PC-9 (cell line): ENCODE measurements at regions not wholly inside any gene's neighbourhood (a gene's known extent, or its start where the extent isn't known, plus 50 kb on each side); places are given as distances from the start of the nearest gene placed in this dataset.

Source experiments
- BruUV-seq: library from RNA; stranded (reverse); fragments of 400-500 nt; replicated peaks from 2 replicates; lab custom pipeline; 2021; lab: Mats Ljungman, UMichigan
- CTCF ChIA-PET: fragments of 300-600 bp; sonication (Branson Sonifier 250); formaldehyde crosslinking; loops from one replicate; lab custom pipeline; 2022; ENCODE audit warnings: antibody characterized with exemption; lab: Charles Lee
- POLR2A ChIA-PET: fragments of 300-600 bp; sonication (Branson Sonifier 250); formaldehyde crosslinking; loops from one replicate; lab custom pipeline; 2022; ENCODE audit warnings: antibody characterized with exemption; ENCODE audit not compliant: unreplicated experiment; lab: Charles Lee
- DNase-seq, 2 experiments: peaks; one replicate each; pipeline versions ENCODE4 v3.0.0 to v3.0.0-alpha.2; 2015 to 2022; ENCODE audit warnings: mixed read lengths in 1 of 2
- H2AFZ ChIP-seq: fragments of 200-600 bp; sonication (generic); 2 replicates; pipeline ENCODE4 v1.8.1; 2017; ENCODE audit warnings: antibody characterized with exemption
- H3F3A ChIP-seq: fragments of 200-600 bp; sonication (generic); 2 replicates; pipeline ENCODE4 v1.8.1; 2017; ENCODE audit warnings: antibody characterized with exemption, mild to moderate bottlenecking, low read depth; ENCODE audit not compliant: insufficient read depth
- H3K27ac ChIP-seq: fragments of 200-600 bp; sonication (generic); 2 replicates; pipeline ENCODE4 v1.6.1; 2016; ENCODE audit warnings: mixed run types
- H3K27me3 ChIP-seq: fragments of 200-600 bp; sonication (generic); 2 replicates; pipeline ENCODE4 v1.6.1; 2016; ENCODE audit warnings: low read depth, mixed run types; ENCODE audit not compliant: insufficient read depth
- H3K36me3 ChIP-seq: fragments of 200-600 bp; sonication (generic); 2 replicates; pipeline ENCODE4 v1.6.1; 2016; ENCODE audit warnings: low read depth, mixed run types
- H3K4me1 ChIP-seq: fragments of 200-600 bp; sonication (generic); replicated peaks from 2 replicates; pipeline ENCODE4 v1.6.1; 2016; ENCODE audit warnings: mixed run types; ENCODE audit not compliant: insufficient read depth
- H3K4me2 ChIP-seq: fragments of 200-600 bp; sonication (generic); 2 replicates; pipeline ENCODE4 v1.6.1; 2017; ENCODE audit warnings: mixed run types
- H3K4me3 ChIP-seq: fragments of 200-600 bp; sonication (generic); 2 replicates; pipeline ENCODE4 v1.6.1; 2016; ENCODE audit warnings: mixed run types
- H3K79me2 ChIP-seq: fragments of 200-600 bp; sonication (generic); 2 replicates; pipeline ENCODE4 v1.6.1; 2017; ENCODE audit warnings: low read depth, mixed run types
- H3K9me2 ChIP-seq: fragments of 200-600 bp; sonication (generic); 2 replicates; pipeline ENCODE4 v1.8.1; 2017; ENCODE audit warnings: mild to moderate bottlenecking; ENCODE audit not compliant: insufficient read depth
- H3K9me3 ChIP-seq: fragments of 200-600 bp; sonication (generic); 2 replicates; pipeline ENCODE4 v1.8.1; 2016; ENCODE audit warnings: low read depth; ENCODE audit not compliant: insufficient read depth
- H4K20me1 ChIP-seq: fragments of 200-600 bp; sonication (generic); 2 replicates; pipeline ENCODE4 v1.8.1; 2017; ENCODE audit not compliant: insufficient read depth
- CTCF ChIP-seq: fragments of 200-600 bp; sonication (generic); conservative IDR thresholded peaks from 2 replicates; pipeline ENCODE4 v1.6.1; 2017; ENCODE audit warnings: mixed run types, antibody characterized with exemption, mild to moderate bottlenecking, moderate library complexity
- EZH2 ChIP-seq: fragments of 200-600 bp; sonication (generic); IDR thresholded peaks from 2 replicates; pipeline ENCODE4 v1.8.0; 2017; ENCODE audit warnings: antibody characterized with exemption, low read depth
- intact Hi-C: fragments of 100-400 bp; cut with micrococcal nuclease; formaldehyde crosslinking; loops from one replicate; pipeline ENCODE4 v1.10.0; 2022; ENCODE audit not compliant: unreplicated experiment

- Histone ChIP-seq H3K27ac (no peak overlapping the region), H3K4me3 (no peak overlapping the region), H4K20me1 (0 out of 2 replicates have a peak, but pooled peaks cover 3% of the 10 kb centered on the region), H3K79me2 (no peaks in the 10 kb centered on the region), H3K4me1 (no peaks in the 10 kb centered on the region), H3F3A (no peaks in the 10 kb centered on the region), H3K27me3 (no peaks in the 10 kb centered on the region; the same call in 1 of the 2 replicates), H3K36me3 (no peaks in the 10 kb centered on the region), H2AFZ (no peak overlapping the region), H3K9me2 (no peaks in the 10 kb centered on the region; the same call in 1 of the 2 replicates), H3K9me3 (no peaks in the 10 kb centered on the region), H3K4me2 (no peak overlapping the region)
- BruUV-seq: no TSS peak
- intact Hi-C loops: no loop called here
- CTCF ChIA-PET: no interaction called here
- DNase-seq: no peak
- POLR2A ChIA-PET: no interaction called here
- TF ChIP-seq CTCF (no peak), EZH2 (no peak)
Observed at GRCh38 chr2:66113988-66114625, 320.8 kb upstream of the MEIS1 start.

DNA sequence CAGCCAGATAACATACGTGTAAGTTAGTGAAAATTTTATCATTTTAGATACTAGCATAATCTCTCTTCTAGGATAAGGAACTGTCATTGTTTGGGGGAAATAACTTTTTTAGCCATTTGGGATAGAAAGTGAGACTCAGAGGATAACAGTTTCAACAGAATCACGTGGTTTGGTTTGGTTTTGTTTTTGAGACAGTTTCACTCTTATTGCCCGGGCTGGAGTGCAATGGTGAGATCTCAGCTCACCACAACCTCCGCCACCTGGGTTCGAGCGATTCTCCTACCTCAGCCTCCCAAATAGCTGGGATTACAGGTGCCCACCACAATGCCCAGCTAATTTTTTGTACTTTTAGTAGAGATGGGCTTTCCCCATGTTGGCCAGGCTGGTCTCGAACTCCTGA is 323.2 kb upstream of the MEIS1 start:
- no peaks in the 10 kb centered on the region for H3K36me3 ChIP-seq
- H3K79me2 ChIP-seq: no peaks in the 10 kb centered on the region
- no peaks in the 10 kb centered on the region; the same call in 1 of the 2 replicates for H4K20me1 ChIP-seq
- H3K27ac ChIP-seq: no peak overlapping the region
- no peaks in the 10 kb centered on the region for H3F3A ChIP-seq
- DNase-seq: no peak
- CTCF ChIA-PET: no interaction called here
- BruUV-seq: no TSS peak
- POLR2A ChIA-PET: no interaction called here
- H3K9me3 ChIP-seq: no peaks in the 10 kb centered on the region
- no peaks in the 10 kb centered on the region for H3K4me1 ChIP-seq
- H2AFZ ChIP-seq: no peak overlapping the region; the same call in 1 of the 2 replicates
- no peak for TF ChIP-seq EZH2
- no peak for TF ChIP-seq CTCF
- H3K27me3 ChIP-seq: no peaks in the 10 kb centered on the region
- no peak overlapping the region for H3K4me2 ChIP-seq
- intact Hi-C loops: no loop called here
- no peak overlapping the region for H3K4me3 ChIP-seq
- H3K9me2 ChIP-seq: no peaks in the 10 kb centered on the region; the same call in 1 of the 2 replicates

GRCh38 chr2:66110608-66111007 is 324.3 kb upstream of the MEIS1 start:
- no TSS peak for BruUV-seq
- Histone ChIP-seq H3K4me2 (no peak overlapping the region), H3K9me2 (no peaks in the 10 kb centered on the region; the same call in 1 of the 2 replicates), H3K27me3 (no peaks in the 10 kb centered on the region), H3K36me3 (no peaks in the 10 kb centered on the region), H3K27ac (no peak overlapping the region), H4K20me1 (no peaks in the 10 kb centered on the region; the same call in 1 of the 2 replicates), H3K79me2 (no peaks in the 10 kb centered on the region), H3K4me3 (no peak overlapping the region), H3K4me1 (no peaks in the 10 kb centered on the region), H3K9me3 (no peaks in the 10 kb centered on the region), H3F3A (no peaks in the 10 kb centered on the region), H2AFZ (no peak overlapping the region)
- POLR2A ChIA-PET: no interaction called here
- DNase-seq: no peak
- TF ChIP-seq CTCF (no peak), EZH2 (no peak)
- CTCF ChIA-PET: no interaction called here
- intact Hi-C loops: no loop called here
